ENCODE measurements at regions not wholly inside any gene's neighbourhood (a gene's known extent, or its start where the extent isn't known, plus 50 kb on each side); places are given as distances from the start of the nearest gene placed in this dataset.

DNA sequence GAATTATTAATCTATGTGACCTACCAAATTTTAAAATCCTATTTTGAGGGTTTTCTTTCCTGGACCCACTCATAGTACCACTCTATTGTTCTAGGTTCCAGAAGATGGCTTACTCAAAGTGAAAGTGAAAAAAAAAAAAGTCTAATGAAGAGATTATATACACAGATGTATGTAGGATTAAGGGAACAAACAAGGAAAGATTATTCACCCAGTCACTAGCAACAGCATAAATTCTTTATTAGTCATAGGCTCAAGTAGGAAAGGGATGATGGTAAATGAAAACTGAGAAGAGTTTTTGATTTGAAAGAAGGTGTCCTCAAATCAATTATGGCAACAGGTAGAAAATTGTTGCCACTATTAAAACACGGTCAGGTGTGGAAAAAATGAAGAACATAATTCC, 923.7 kb downstream of the TBC1D32 start:
- TF ChIP-seq CTCF (IDR thresholded peaks at IDR 0.05; ENCODE audit: insufficient read depth, low read length) (no peak), SPI1 (IDR thresholded peaks at IDR 0.05; ENCODE audit: borderline replicate concordance, low read depth) (no peak)

Measured in HL-60 (cell line).